SK-N-SH (cell line): ENCODE measurements at regions not wholly inside any gene's neighbourhood (a gene's known extent, or its start where the extent isn't known, plus 50 kb on each side); places are given as distances from the start of the nearest gene placed in this dataset.

Experiments used
- EP300 ChIP-seq, 2 experiments: IDR thresholded peaks; 2 replicates each; pipeline versions ENCODE4 v1.4.0 to v1.6.1; 2012; ENCODE audit warnings: borderline replicate concordance in 1 of 2, low read depth in 1 of 2, low read length in 1 of 2
- FOSL2 ChIP-seq: IDR thresholded peaks from 2 replicates; pipeline ENCODE4 v1.4.0; 2012; ENCODE audit warnings: low read depth, mild to moderate bottlenecking, moderate library complexity, borderline replicate concordance
- GATA2 ChIP-seq: sonication (generic); formaldehyde crosslinking; IDR thresholded peaks from 2 replicates; pipeline ENCODE4 v1.5.0; 2020; ENCODE audit warnings: mild to moderate bottlenecking, missing genetic modification reagents
- TF ChIP-seq, protein P1 (sequence below): fragments of 200-600 bp; sonication (generic); IDR thresholded peaks from 2 replicates; pipeline ENCODE4 v1.6.1; 2017; ENCODE audit warnings: antibody characterized with exemption, mild to moderate bottlenecking, moderate library complexity

DNA sequence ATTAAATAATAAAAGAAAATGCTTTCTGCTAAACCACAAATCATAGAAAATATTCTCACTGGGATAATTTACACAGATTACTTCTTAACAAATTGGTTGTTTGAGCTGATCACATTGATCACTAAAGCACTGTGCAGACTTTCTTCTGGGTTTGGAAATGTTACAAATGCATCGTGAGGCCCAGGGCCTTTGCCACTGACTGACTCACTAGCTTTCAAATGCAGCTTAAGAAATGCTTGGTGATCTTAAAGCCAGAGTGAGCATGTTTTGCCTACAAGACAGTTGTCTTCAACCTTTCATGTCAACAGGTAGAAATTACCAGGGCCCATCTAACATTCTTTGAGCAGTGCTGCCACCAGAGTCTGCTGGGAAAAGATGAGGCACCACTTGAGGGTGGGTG, 252.3 kb upstream of the ADRA1B start:
- TF ChIP-seq FOSL2 (no peak), EP300 (IDR thresholded peaks at IDR 0.05; ENCODE audit: borderline replicate concordance in 1 of 2, low read depth in 1 of 2, low read length in 1 of 2) (no peak), GATA2 (CRISPR knock-in tag) (no peak)
- TF ChIP-seq, protein P1, sequence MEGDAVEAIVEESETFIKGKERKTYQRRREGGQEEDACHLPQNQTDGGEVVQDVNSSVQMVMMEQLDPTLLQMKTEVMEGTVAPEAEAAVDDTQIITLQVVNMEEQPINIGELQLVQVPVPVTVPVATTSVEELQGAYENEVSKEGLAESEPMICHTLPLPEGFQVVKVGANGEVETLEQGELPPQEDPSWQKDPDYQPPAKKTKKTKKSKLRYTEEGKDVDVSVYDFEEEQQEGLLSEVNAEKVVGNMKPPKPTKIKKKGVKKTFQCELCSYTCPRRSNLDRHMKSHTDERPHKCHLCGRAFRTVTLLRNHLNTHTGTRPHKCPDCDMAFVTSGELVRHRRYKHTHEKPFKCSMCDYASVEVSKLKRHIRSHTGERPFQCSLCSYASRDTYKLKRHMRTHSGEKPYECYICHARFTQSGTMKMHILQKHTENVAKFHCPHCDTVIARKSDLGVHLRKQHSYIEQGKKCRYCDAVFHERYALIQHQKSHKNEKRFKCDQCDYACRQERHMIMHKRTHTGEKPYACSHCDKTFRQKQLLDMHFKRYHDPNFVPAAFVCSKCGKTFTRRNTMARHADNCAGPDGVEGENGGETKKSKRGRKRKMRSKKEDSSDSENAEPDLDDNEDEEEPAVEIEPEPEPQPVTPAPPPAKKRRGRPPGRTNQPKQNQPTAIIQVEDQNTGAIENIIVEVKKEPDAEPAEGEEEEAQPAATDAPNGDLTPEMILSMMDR, result no peak
